Body of pancreas (tissue), 4 donors: ENCODE measurements at regions not wholly inside any gene's neighbourhood (a gene's known extent, or its start where the extent isn't known, plus 50 kb on each side); places are given as distances from the start of the nearest gene placed in this dataset.

Experiments
- ATAC-seq: fragments of 150-250 bp; one replicate; pipeline ENCODE4 v1.9.1; 2016
- DNase-seq, 4 donors: peaks; one replicate each; pipeline ENCODE4 v3.0.0-alpha.2; 2019
- H3K27ac ChIP-seq, 4 donors: fragments of 200-600 bp; sonication (generic); 1 replicate in 3 of 4; 2 replicates in 1 of 4; pipeline versions ENCODE4 v1.5.1 to v1.6.1; 2016 to 2019; ENCODE audit warnings: mild to moderate bottlenecking in 1 of 4, mixed read lengths in 1 of 4, moderate library complexity in 1 of 4
- H3K27me3 ChIP-seq, 2 donors: fragments of 200-600 bp; sonication (generic); one replicate each; pipeline ENCODE4 v1.6.0; 2016; ENCODE audit warnings: mild to moderate bottlenecking in 1 of 2
- H3K36me3 ChIP-seq, 2 donors: fragments of 200-600 bp; sonication (generic); replicated peaks in 1 of 2; 2 replicates each; pipeline ENCODE4 v1.5.1; 2016; ENCODE audit warnings: low read depth in 2 of 2; ENCODE audit not compliant: insufficient read depth in 1 of 2
- H3K4me1 ChIP-seq: fragments of 200-600 bp; sonication (generic); one replicate; pipeline ENCODE4 v1.6.0; 2016
- H3K4me3 ChIP-seq, 2 donors: fragments of 200-600 bp; sonication (generic); 1 replicate in 1 of 2; 2 replicates in 1 of 2; pipeline ENCODE4 v1.5.1; 2016 to 2019
- H3K9me3 ChIP-seq, 3 donors: fragments of 200-600 bp; sonication (generic); 1 replicate in 2 of 3; 2 replicates in 1 of 3; pipeline ENCODE4 v1.5.1; 2016
- CTCF ChIP-seq, 7 experiments: fragments of 450-650 bp in 4 of 7; fragments of 200-600 bp in 3 of 7; sonication (generic) in 3 of 7; IDR thresholded peaks; one replicate each; pipeline ENCODE4 v1.5.1; 2016 to 2019; ENCODE audit warnings: antibody characterized with exemption in 7 of 7
- POLR2A ChIP-seq, 3 donors: fragments of 450-650 bp; IDR thresholded peaks; one replicate each; pipeline ENCODE4 v1.6.1; 2016; ENCODE audit warnings: antibody characterized with exemption in 3 of 3, mild to moderate bottlenecking in 2 of 3
- WGBS, 2 donors: methylation state at CpG; one replicate each; pipeline ENCODE4 v1.1.5; 2017; 5-methylcytosine and 5-hydroxymethylcytosine counted together
- intact Hi-C: fragments of 100-400 bp; cut with DNase I; formaldehyde crosslinking; loops from one replicate; pipeline ENCODE4 v1.15.1; 2023

- ATAC-seq (no peak), DNase-seq (peak in 1 of 4 donors; percentile 9)
- no peaks in the 10 kb centered on the region for H3K36me3 ChIP-seq
- H3K27me3 ChIP-seq: no peaks in the 10 kb centered on the region
- intact Hi-C loops: no loop called here
- no peak overlapping the region for H3K4me3 ChIP-seq
- no peaks in the 10 kb centered on the region for H3K9me3 ChIP-seq
- H3K4me1 ChIP-seq: no peaks in the 10 kb centered on the region
- WGBS, 2 donors: 65 to 88% methylated on average over 9 to 14 of the region's 14 CpGs
- no peak overlapping the region for H3K27ac ChIP-seq
- TF ChIP-seq CTCF (IDR thresholded peaks at IDR 0.05): no peak
- TF ChIP-seq POLR2A (IDR thresholded peaks at IDR 0.05): no peak
Observed at GRCh38 chr14:101187816-101188570, 284.5 kb upstream of the RTL1 start.

GRCh38 chr14:101188571-101188915 is 285.0 kb upstream of the RTL1 start:
- Histone ChIP-seq H3K9me3 (no peaks in the 10 kb centered on the region), H3K4me3 (no peak overlapping the region), H3K27me3 (no peaks in the 10 kb centered on the region), H3K27ac (no peak overlapping the region), H3K4me1 (no peaks in the 10 kb centered on the region), H3K36me3 (no peaks in the 10 kb centered on the region)
- WGBS, 2 donors: 72% methylated on average over 7 of the region's 7 CpGs
- intact Hi-C loops: no loop called here
- TF ChIP-seq CTCF (IDR thresholded peaks at IDR 0.05) (no peak), POLR2A (IDR thresholded peaks at IDR 0.05) (no peak)
- ATAC-seq (no peak), DNase-seq (no peak)

GRCh38 chr14:101189266-101189665 is 285.7 kb upstream of the RTL1 start:
- no peak for ATAC-seq
- Histone ChIP-seq H3K4me3 (no peak overlapping the region), H3K27me3 (no peaks in the 10 kb centered on the region), H3K4me1 (no peaks in the 10 kb centered on the region), H3K27ac (no peak overlapping the region), H3K9me3 (no peaks in the 10 kb centered on the region), H3K36me3 (no peaks in the 10 kb centered on the region)
- DNase-seq: no peak
- TF ChIP-seq POLR2A (IDR thresholded peaks at IDR 0.05) (no peak), CTCF (IDR thresholded peaks at IDR 0.05) (no peak)
- WGBS, 2 donors: 69 to 73% methylated on average over 2 of the region's 2 CpGs
- intact Hi-C loops: no loop called here

- no peaks in the 10 kb centered on the region for H3K4me1 ChIP-seq
- 60 to 63% methylated on average over 3 of the region's 3 CpGs for WGBS, 2 donors
- no peak for TF ChIP-seq POLR2A (IDR thresholded peaks at IDR 0.05)
- no peak for TF ChIP-seq CTCF (IDR thresholded peaks at IDR 0.05)
- no peaks in the 10 kb centered on the region for H3K27me3 ChIP-seq
- no peak for DNase-seq
- no peaks in the 10 kb centered on the region for H3K36me3 ChIP-seq
- no peak overlapping the region for H3K4me3 ChIP-seq
- ATAC-seq: no peak
- intact Hi-C loops: no loop called here
- H3K27ac ChIP-seq: no peak overlapping the region
- no peaks in the 10 kb centered on the region for H3K9me3 ChIP-seq
Observed at GRCh38 chr14:101189962-101190560, 286.5 kb upstream of the RTL1 start.
